ENCODE measurements at regions not wholly inside any gene's neighbourhood (a gene's known extent, or its start where the extent isn't known, plus 50 kb on each side); places are given as distances from the start of the nearest gene placed in this dataset.

DNA sequence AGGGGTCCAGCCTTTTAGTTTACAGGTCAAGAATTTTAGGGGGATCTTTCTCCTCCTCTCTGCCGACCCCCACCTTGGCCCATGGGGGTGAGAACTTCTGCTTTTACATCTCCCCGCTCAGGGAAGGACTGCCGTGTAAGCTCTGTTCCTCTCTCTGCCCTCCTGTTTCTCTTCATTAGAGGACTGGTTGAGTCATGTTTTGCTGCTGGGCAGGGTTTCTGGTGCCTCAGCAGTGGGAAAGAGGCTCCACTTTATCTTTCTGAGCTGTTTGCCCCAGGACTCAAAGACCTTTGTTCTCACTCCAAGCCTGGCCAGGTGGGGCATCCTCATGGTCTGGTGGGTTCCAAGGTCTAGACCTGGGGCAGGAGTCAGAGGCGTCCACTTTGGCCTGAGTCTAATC lies 93.0 kb downstream of the UTP18 start:
- Histone ChIP-seq H3K27ac (ENCODE audit: control insufficient read depth, insufficient read depth, low read length) (no peak overlapping the region), H3K9me1 (ENCODE audit: control insufficient read depth, extremely low read depth, insufficient read depth, low read length) (no peaks in the 10 kb centered on the region), H3K4me3 (ENCODE audit: control insufficient read depth in 2 of 3, extremely low read depth in 1 of 3, insufficient read depth in 2 of 3, low read depth in 1 of 3, low read length in 3 of 3) (no peak overlapping the region), H3K27me3 (ENCODE audit: control insufficient read depth, extremely low read depth, insufficient read depth, low read length) (peaks cover 9% of the 10 kb centered on the region), H3K4me1 (ENCODE audit: control insufficient read depth, extremely low read depth, insufficient read depth, low read length) (peaks cover 8% of the 10 kb centered on the region), H3K9ac (ENCODE audit: control insufficient read depth, extremely low read depth, insufficient read depth, low read length) (no peak overlapping the region), H3K9me3 (ENCODE audit: control insufficient read depth, low read depth, low read length) (no peaks in the 10 kb centered on the region), H3K4me2 (ENCODE audit: control insufficient read depth, extremely low read depth, insufficient read depth, low read depth, low read length) (peak overlapping the region; percentile 11), H3K79me2 (ENCODE audit: control insufficient read depth, insufficient read depth, low read length) (no peaks in the 10 kb centered on the region), H2AFZ (ENCODE audit: control insufficient read depth, low read length) (no peak overlapping the region), H4K20me1 (ENCODE audit: control insufficient read depth, extremely low read depth, insufficient read depth, low read length) (no peaks in the 10 kb centered on the region), H3K36me3 (ENCODE audit: control insufficient read depth in 2 of 2, extremely low read depth in 1 of 2, insufficient read depth in 2 of 2, low read length in 2 of 2) (no peaks in the 10 kb centered on the region)
- TF ChIP-seq, protein P1, sequence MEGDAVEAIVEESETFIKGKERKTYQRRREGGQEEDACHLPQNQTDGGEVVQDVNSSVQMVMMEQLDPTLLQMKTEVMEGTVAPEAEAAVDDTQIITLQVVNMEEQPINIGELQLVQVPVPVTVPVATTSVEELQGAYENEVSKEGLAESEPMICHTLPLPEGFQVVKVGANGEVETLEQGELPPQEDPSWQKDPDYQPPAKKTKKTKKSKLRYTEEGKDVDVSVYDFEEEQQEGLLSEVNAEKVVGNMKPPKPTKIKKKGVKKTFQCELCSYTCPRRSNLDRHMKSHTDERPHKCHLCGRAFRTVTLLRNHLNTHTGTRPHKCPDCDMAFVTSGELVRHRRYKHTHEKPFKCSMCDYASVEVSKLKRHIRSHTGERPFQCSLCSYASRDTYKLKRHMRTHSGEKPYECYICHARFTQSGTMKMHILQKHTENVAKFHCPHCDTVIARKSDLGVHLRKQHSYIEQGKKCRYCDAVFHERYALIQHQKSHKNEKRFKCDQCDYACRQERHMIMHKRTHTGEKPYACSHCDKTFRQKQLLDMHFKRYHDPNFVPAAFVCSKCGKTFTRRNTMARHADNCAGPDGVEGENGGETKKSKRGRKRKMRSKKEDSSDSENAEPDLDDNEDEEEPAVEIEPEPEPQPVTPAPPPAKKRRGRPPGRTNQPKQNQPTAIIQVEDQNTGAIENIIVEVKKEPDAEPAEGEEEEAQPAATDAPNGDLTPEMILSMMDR (optimal IDR thresholded peaks at IDR 0.05 in 1 of 3, IDR thresholded peaks at IDR 0.05 in 1 of 3, conservative IDR thresholded peaks at IDR 0.05 in 1 of 3; ENCODE audit: extremely low read depth in 1 of 3, insufficient read depth in 2 of 3, low read length in 3 of 3) = no peak
- TF ChIP-seq EZH2 (IDR thresholded peaks at IDR 0.05; ENCODE audit: low read length) = no peak
- dilution Hi-C loops (cut with MboI; ENCODE audit: extremely low pct_ligation_motif_present, low sequenced_read_pairs) = no loop called here
- FAIRE-seq (peak; percentile 62), DNase-seq (ENCODE audit: low read depth, low spot score) (no peak)

DNA sequence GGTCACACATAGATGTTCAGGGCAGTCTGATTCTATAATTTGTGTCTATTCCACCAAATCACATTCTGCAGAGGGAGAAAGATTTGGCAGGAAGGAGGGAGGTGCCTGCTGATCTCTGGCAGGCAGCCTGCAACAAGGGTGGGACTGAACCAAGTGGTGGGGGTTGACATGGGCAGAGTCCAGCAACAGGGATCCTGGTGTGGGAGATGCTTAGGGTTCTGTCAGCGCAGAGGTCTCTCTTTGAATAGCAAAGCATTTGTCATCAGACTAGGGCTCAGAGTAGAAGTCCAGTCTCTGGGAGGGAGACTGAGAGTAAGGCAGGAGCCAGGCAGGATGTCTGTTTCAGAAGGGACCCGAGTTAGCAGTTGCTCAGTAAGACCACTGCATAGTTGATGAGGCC lies 94.6 kb downstream of the UTP18 start:
- H3K27me3 ChIP-seq (ENCODE audit: control insufficient read depth, extremely low read depth, insufficient read depth, low read length) = peaks cover 9% of the 10 kb centered on the region
- no peak for TF ChIP-seq EZH2 (IDR thresholded peaks at IDR 0.05; ENCODE audit: low read length)
- TF ChIP-seq, protein P1 (optimal IDR thresholded peaks at IDR 0.05 in 1 of 3, IDR thresholded peaks at IDR 0.05 in 1 of 3, conservative IDR thresholded peaks at IDR 0.05 in 1 of 3; ENCODE audit: extremely low read depth in 1 of 3, insufficient read depth in 2 of 3, low read length in 3 of 3) = no peak
- peaks cover 8% of the 10 kb centered on the region for H3K4me1 ChIP-seq (ENCODE audit: control insufficient read depth, extremely low read depth, insufficient read depth, low read length)
- DNase-seq (ENCODE audit: low read depth, low spot score) (no peak), FAIRE-seq (no peak)
- no peak overlapping the region for H3K4me2 ChIP-seq (ENCODE audit: control insufficient read depth, extremely low read depth, insufficient read depth, low read depth, low read length)
- H3K9ac ChIP-seq (ENCODE audit: control insufficient read depth, extremely low read depth, insufficient read depth, low read length) = no peak overlapping the region
- H3K36me3 ChIP-seq (ENCODE audit: control insufficient read depth in 2 of 2, extremely low read depth in 1 of 2, insufficient read depth in 2 of 2, low read length in 2 of 2) = no peaks in the 10 kb centered on the region
- no peaks in the 10 kb centered on the region for H3K9me3 ChIP-seq (ENCODE audit: control insufficient read depth, low read depth, low read length)
- H4K20me1 ChIP-seq (ENCODE audit: control insufficient read depth, extremely low read depth, insufficient read depth, low read length) = no peaks in the 10 kb centered on the region
- no peak overlapping the region for H2AFZ ChIP-seq (ENCODE audit: control insufficient read depth, low read length)
- dilution Hi-C loops (cut with MboI; ENCODE audit: extremely low pct_ligation_motif_present, low sequenced_read_pairs) = no loop called here
- H3K4me3 ChIP-seq (ENCODE audit: control insufficient read depth in 2 of 3, extremely low read depth in 1 of 3, insufficient read depth in 2 of 3, low read depth in 1 of 3, low read length in 3 of 3) = no peak overlapping the region
- H3K9me1 ChIP-seq (ENCODE audit: control insufficient read depth, extremely low read depth, insufficient read depth, low read length) = no peaks in the 10 kb centered on the region
- H3K79me2 ChIP-seq (ENCODE audit: control insufficient read depth, insufficient read depth, low read length) = no peaks in the 10 kb centered on the region
- H3K27ac ChIP-seq (ENCODE audit: control insufficient read depth, insufficient read depth, low read length) = no peak overlapping the region
